ENCODE measurements at regions not wholly inside any gene's neighbourhood (a gene's known extent, or its start where the extent isn't known, plus 50 kb on each side); places are given as distances from the start of the nearest gene placed in this dataset.

DNA sequence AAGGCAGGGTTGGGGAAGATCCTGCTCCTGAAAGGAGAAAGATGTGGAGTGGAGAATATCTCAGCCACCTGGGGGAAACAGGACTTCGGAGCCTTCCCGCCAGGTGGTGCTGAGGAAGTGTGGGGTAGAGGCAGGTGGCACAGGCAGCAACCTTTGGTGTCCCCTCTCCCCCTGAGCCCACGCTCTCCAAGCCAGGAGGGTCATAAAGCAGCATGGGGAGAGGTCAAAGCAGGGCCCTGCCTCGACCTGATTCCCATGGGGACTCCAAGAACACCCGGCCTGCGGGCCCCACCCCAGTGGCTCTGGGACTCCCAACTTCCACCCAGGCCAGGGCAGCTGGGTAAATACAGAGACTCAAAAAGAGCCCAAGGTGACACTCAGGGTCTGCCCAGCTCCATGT lies 54.3 kb upstream of the SLC66A3 start:
- TF ChIP-seq POLR2AphosphoS5 (IDR thresholded peaks at IDR 0.05): no peak
- WGBS: 95% methylated on average over 4 of the region's 6 CpGs
- H3K4me3 ChIP-seq: no peak overlapping the region
- H3K27ac ChIP-seq: no peak overlapping the region
- peak in 1 of 2 donors; percentile 75 for DNase-seq (ENCODE audit: low spot score in 2 of 2)
- H3K9me3 ChIP-seq: no peaks in the 10 kb centered on the region
- H3K27me3 ChIP-seq: peaks cover 12% of the 10 kb centered on the region
- no peaks in the 10 kb centered on the region for H3K36me3 ChIP-seq
- H3K4me1 ChIP-seq: no peaks in the 10 kb centered on the region

GRCh38 chr2:11101430-11101829 lies 53.8 kb upstream of the SLC66A3 start:
- Histone ChIP-seq H3K27ac (no peak overlapping the region), H3K4me1 (no peaks in the 10 kb centered on the region), H3K36me3 (no peaks in the 10 kb centered on the region), H3K9me3 (no peaks in the 10 kb centered on the region), H3K27me3 (peaks cover 12% of the 10 kb centered on the region), H3K4me3 (no peak overlapping the region)
- WGBS: 83% methylated on average over 2 of the region's 4 CpGs
- TF ChIP-seq EP300 (IDR thresholded peaks at IDR 0.05): no peak
- TF ChIP-seq POLR2AphosphoS5 (IDR thresholded peaks at IDR 0.05): no peak
- no peak for TF ChIP-seq POLR2A (IDR thresholded peaks at IDR 0.05)
- TF ChIP-seq CTCF (IDR thresholded peaks at IDR 0.05): no peak
- peak in 1 of 2 donors; percentile 41 for DNase-seq (ENCODE audit: low spot score in 2 of 2)

GRCh38 chr2:11102466-11102865 lies 52.8 kb upstream of the SLC66A3 start:
- H3K9me3 ChIP-seq: no peaks in the 10 kb centered on the region
- peaks cover 12% of the 10 kb centered on the region for H3K27me3 ChIP-seq
- H3K4me3 ChIP-seq: no peak overlapping the region
- H3K27ac ChIP-seq: no peak overlapping the region
- no peaks in the 10 kb centered on the region for H3K36me3 ChIP-seq
- no peaks in the 10 kb centered on the region for H3K4me1 ChIP-seq
- TF ChIP-seq POLR2A (IDR thresholded peaks at IDR 0.05) (no peak), EP300 (IDR thresholded peaks at IDR 0.05) (no peak), POLR2AphosphoS5 (IDR thresholded peaks at IDR 0.05) (no peak), CTCF (IDR thresholded peaks at IDR 0.05) (no peak)
- 76% methylated on average over 11 of the region's 11 CpGs for WGBS
- DNase-seq (ENCODE audit: low spot score in 2 of 2): peak in 1 of 2 donors; percentile 31

DNA sequence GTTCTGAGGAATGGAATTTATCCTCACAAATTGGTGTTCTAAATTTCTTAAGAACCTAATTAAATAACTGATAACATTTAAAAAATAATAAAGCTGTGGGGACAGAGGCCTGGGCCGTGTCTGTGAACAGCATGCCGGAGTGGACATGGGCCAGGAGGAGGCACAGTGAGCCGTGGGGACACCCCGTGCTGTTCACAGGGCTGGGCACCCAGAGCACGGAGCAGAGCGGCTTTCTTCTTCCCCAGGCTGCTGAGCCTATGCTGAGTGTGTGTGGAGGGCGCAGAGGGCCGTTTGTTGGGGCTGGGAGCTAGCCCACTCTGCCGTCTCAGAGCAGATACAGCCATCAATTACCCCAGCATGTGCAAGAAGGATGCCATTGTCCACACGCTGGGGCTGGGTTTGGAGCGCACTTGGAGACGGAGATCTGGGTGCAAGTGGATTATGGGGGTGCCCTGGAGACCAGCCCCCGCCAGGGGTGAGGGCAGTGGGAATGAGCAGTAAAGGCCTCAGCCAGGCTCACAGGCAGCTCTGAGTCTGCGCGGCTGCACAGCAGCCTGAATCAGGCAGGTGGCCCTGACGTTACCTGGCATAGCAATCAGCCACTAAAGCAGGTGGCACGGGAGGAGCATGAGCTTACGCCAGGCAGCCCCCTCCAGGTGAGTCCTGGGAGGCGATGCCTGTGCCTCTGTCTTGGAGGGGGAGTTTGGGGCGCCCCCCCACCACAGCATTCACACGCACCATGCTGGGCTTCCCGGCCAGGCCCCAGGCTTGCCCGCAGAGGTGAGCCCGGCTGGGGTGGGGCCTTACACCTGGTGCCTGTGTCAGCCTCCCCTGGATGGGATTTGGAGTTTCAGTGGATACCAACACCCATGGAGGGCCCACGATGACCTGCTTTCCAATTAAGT lies 52.1 kb upstream of the SLC66A3 start:
- TF ChIP-seq EP300 (IDR thresholded peaks at IDR 0.05) (no peak), POLR2A (IDR thresholded peaks at IDR 0.05) (no peak), POLR2AphosphoS5 (IDR thresholded peaks at IDR 0.05) (no peak), CTCF (IDR thresholded peaks at IDR 0.05) (no peak)
- H3K36me3 ChIP-seq: no peaks in the 10 kb centered on the region
- WGBS: 71% methylated on average over 15 of the region's 25 CpGs
- H3K9me3 ChIP-seq: no peaks in the 10 kb centered on the region
- H3K27me3 ChIP-seq: peaks cover 13% of the 10 kb centered on the region
- no peak overlapping the region for H3K27ac ChIP-seq
- peak in 1 of 2 donors; percentile 62 for DNase-seq (ENCODE audit: low spot score in 2 of 2)
- no peak overlapping the region for H3K4me3 ChIP-seq
- no peaks in the 10 kb centered on the region for H3K4me1 ChIP-seq

DNA sequence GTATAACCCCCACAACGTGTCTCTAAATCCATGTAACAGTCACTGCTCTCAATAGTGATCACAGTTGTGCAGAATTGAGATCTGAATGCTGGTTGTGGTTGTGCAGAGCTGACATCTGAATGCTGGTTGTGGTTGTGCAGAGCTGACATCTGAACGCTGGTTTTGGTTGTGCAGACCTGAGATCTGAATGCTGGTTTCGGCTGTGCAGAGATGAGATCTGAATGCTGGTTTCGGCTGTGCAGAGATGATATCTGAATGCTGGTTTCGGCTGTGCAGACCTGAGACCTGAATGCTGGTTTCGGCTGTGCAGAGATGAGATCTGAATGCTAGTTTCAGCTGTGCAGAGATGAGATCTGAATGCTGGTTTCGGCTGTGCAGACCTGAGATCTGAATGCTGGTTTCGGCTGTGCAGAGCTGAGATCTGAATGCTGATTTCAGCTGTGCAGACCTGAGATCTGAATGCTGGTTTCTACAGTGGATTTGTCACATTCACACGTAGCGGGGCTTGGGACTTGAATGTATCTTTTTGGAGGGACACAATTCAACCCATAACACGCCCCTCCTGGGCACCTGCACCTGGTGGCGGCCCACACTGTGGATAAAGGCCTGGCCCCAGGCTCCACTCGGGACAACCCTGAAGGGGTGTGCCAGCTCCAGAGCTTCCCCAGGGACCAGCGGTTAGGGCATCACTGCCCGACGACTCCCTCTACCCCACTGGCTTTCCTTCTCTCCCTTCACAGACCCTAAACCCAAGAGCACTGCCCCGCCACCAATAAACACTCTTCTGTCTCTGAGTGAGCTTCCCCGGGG lies 51.1 kb upstream of the SLC66A3 start:
- TF ChIP-seq CTCF (IDR thresholded peaks at IDR 0.05): no peak
- no peak for TF ChIP-seq EP300 (IDR thresholded peaks at IDR 0.05)
- TF ChIP-seq POLR2A (IDR thresholded peaks at IDR 0.05): no peak
- no peak for TF ChIP-seq POLR2AphosphoS5 (IDR thresholded peaks at IDR 0.05)
- Histone ChIP-seq H3K27me3 (peaks cover 16% of the 10 kb centered on the region), H3K27ac (no peak overlapping the region), H3K36me3 (no peaks in the 10 kb centered on the region), H3K4me1 (no peaks in the 10 kb centered on the region), H3K4me3 (no peak overlapping the region), H3K9me3 (no peaks in the 10 kb centered on the region)
- 89% methylated on average over 13 of the region's 18 CpGs for WGBS
- peak in 1 of 2 donors; percentile 58 for DNase-seq (ENCODE audit: low spot score in 2 of 2)
